Muscle of back (tissue), 3 donors: ENCODE measurements at regions not wholly inside any gene's neighbourhood (a gene's known extent, or its start where the extent isn't known, plus 50 kb on each side); places are given as distances from the start of the nearest gene placed in this dataset.
A peak's percentile ranks its signal among the peaks of the same experiment; 100 is the strongest.

Experiments used
- DNase-seq, 3 donors: peaks; one replicate each; pipeline versions ENCODE4 v3.0.0 to v3.0.0-alpha.2; 2013

DNA sequence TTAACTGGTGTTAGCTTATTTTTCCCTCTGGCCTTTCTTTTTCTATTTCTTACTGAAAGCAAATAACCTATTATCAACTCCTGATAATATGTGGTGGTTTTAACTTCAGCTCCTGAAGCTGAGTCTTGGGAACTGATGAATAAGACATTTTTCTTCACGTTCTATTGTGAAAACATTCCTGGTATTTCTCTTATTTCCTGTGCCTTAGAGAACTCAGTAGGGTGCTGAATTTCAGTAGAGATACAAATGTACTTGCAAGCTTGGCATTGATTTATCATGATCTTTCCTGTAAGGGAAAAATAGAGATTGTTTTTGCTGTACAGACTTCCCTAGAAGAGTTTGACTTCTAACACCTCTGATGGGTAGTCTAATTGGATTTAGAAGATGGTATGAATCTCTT is 52.8 kb upstream of the DCC start:
- DNase-seq, result peak in 1 of 3 donors; percentile 3

DNA sequence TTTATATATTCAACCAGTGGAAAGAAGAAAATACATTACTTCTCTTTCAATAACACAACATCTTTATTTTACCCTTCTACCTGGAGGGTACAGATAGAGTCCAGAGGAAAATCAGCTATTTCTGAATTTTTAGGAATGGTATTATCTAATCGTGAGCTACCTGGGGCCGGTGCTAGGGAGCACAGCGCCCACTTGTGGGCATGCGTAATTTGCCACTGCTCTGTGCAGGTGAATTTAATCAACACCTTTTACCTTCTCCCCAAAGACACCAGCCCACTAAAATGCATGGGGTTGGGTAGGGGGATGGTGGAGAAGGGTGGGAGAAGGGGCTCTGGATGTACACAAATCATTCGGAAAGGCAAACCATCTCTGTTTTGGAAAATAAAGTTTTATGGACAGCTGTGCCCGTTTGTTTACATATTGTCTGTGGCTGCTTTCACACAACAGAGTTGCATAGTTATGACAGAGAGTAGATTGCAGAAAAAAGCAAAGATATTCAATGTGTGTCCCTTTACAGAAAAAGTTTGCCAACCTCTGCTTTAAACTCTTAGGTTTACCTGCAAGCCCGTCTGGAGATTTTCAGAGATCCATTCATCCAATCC is 51.5 kb upstream of the DCC start:
- no peak for DNase-seq

DNA sequence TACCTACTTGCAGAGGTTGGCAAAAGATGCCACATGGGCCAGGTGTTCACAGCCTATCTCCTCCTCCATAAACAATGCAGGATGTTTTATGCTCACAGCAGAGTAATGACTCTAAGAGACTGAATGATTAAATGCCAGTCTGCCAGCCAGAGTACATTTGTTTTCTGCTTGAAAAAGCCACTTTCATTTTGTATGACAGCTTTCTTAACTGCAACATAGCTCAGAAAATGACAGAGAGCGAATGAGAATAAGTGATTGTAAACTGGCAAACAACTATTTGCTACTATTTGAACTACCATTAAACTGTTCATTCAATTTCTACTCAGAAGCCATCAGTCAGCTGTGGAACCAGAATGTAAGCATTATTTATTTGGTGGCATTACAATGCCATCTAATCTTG is 50.6 kb upstream of the DCC start:
- DNase-seq, result no peak
